ENCODE measurements at regions not wholly inside any gene's neighbourhood (a gene's known extent, or its start where the extent isn't known, plus 50 kb on each side); places are given as distances from the start of the nearest gene placed in this dataset.

- H3K4me2 ChIP-seq (replicated peaks; ENCODE audit: low read depth, low read length, poor library complexity, severe bottlenecking): no peak overlapping the region
- Mint-ChIP-seq H3K9me3 (ENCODE audit: insufficient read depth) (peaks cover 3% of the 10 kb centered on the region), H3K4me3 (no peak overlapping the region), H3K27ac (no peak overlapping the region), H3K4me1 (no peaks in the 10 kb centered on the region), H3K27me3 (peaks cover 34% of the 10 kb centered on the region)
- no peaks in the 10 kb centered on the region for H4K20me1 ChIP-seq (ENCODE audit: control insufficient read depth, insufficient read depth, low read length, poor library complexity, severe bottlenecking)
- no peak overlapping the region for H3K4me3 ChIP-seq (ENCODE audit: control extremely low read depth in 1 of 5, extremely low read depth in 1 of 5, insufficient read depth in 1 of 5, low read depth in 2 of 5, low read length in 4 of 5)
- H3K4me1 ChIP-seq (ENCODE audit: control insufficient read depth in 2 of 2, insufficient read depth in 2 of 2, low read length in 2 of 2): no peaks in the 10 kb centered on the region
- 73% methylated on average over 3 of the region's 5 CpGs for WGBS (ENCODE audit: insufficient coverage)
- no peaks in the 10 kb centered on the region for H3K27me3 ChIP-seq (replicated peaks in 1 of 4; ENCODE audit: control extremely low read depth in 1 of 4, control insufficient read depth in 3 of 4, insufficient read depth in 4 of 4, low read length in 3 of 4)
- H3K79me2 ChIP-seq (ENCODE audit: control insufficient read depth, insufficient read depth, low read length): no peaks in the 10 kb centered on the region
- TF ChIP-seq CTCF (IDR thresholded peaks at IDR 0.05): no peak
- TF ChIP-seq EZH2 (IDR thresholded peaks at IDR 0.05; ENCODE audit: borderline replicate concordance, insufficient read depth, low read depth, low read length, poor library complexity, severe bottlenecking): no peak
- intact Hi-C loops (cut with micrococcal nuclease): no loop called here
- no peak overlapping the region for H3K9ac ChIP-seq (ENCODE audit: low read length)
- no peaks in the 10 kb centered on the region for H3K36me3 ChIP-seq (replicated peaks in 1 of 2; ENCODE audit: control extremely low read depth in 1 of 2, control insufficient read depth in 1 of 2, extremely low read depth in 1 of 2, insufficient read depth in 2 of 2, low read length in 1 of 2)
- POLR2A ChIA-PET: no interaction called here
- no peak for DNase-seq
- ATAC-seq (ENCODE audit: low read depth): no peak
- no peak overlapping the region for H3K27ac ChIP-seq (ENCODE audit: low read length in 2 of 2)
- H2AFZ ChIP-seq (ENCODE audit: insufficient read depth, low read depth, low read length, poor library complexity, severe bottlenecking): no peak overlapping the region
- CTCF ChIA-PET: no interaction called here
- H3K9me3 ChIP-seq (ENCODE audit: control extremely low read depth in 1 of 3, control insufficient read depth in 2 of 3, insufficient read depth in 1 of 3, low read length in 2 of 3): no peaks in the 10 kb centered on the region
Measured at GRCh38 chr1:17992800-17993199, 114.8 kb upstream of the IGSF21 start.

- Histone ChIP-seq H3K27me3 (replicated peaks in 1 of 4; ENCODE audit: control extremely low read depth in 1 of 4, control insufficient read depth in 3 of 4, insufficient read depth in 4 of 4, low read length in 3 of 4) (no peaks in the 10 kb centered on the region), H2AFZ (ENCODE audit: insufficient read depth, low read depth, low read length, poor library complexity, severe bottlenecking) (no peak overlapping the region), H3K9ac (ENCODE audit: low read length) (no peak overlapping the region), H3K9me3 (ENCODE audit: control extremely low read depth in 1 of 3, control insufficient read depth in 2 of 3, insufficient read depth in 1 of 3, low read length in 2 of 3) (no peaks in the 10 kb centered on the region), H3K4me2 (replicated peaks; ENCODE audit: low read depth, low read length, poor library complexity, severe bottlenecking) (no peak overlapping the region), H3K36me3 (replicated peaks in 1 of 2; ENCODE audit: control extremely low read depth in 1 of 2, control insufficient read depth in 1 of 2, extremely low read depth in 1 of 2, insufficient read depth in 2 of 2, low read length in 1 of 2) (no peaks in the 10 kb centered on the region), H3K27ac (ENCODE audit: low read length in 2 of 2) (no peak overlapping the region), H3K4me3 (ENCODE audit: control extremely low read depth in 1 of 5, extremely low read depth in 1 of 5, insufficient read depth in 1 of 5, low read depth in 2 of 5, low read length in 4 of 5) (no peak overlapping the region), H3K79me2 (ENCODE audit: control insufficient read depth, insufficient read depth, low read length) (no peaks in the 10 kb centered on the region), H4K20me1 (ENCODE audit: control insufficient read depth, insufficient read depth, low read length, poor library complexity, severe bottlenecking) (no peaks in the 10 kb centered on the region), H3K4me1 (ENCODE audit: control insufficient read depth in 2 of 2, insufficient read depth in 2 of 2, low read length in 2 of 2) (no peaks in the 10 kb centered on the region)
- TF ChIP-seq CTCF (IDR thresholded peaks at IDR 0.05) (no peak), EZH2 (IDR thresholded peaks at IDR 0.05; ENCODE audit: borderline replicate concordance, insufficient read depth, low read depth, low read length, poor library complexity, severe bottlenecking) (no peak)
- WGBS (ENCODE audit: insufficient coverage): 91% methylated on average over 2 of the region's 5 CpGs
- POLR2A ChIA-PET: no interaction called here
- peaks cover under 1% of the 10 kb centered on the region for H3K4me1 Mint-ChIP-seq
- H3K27ac Mint-ChIP-seq: no peak overlapping the region
- peaks cover 28% of the 10 kb centered on the region for H3K27me3 Mint-ChIP-seq
- DNase-seq (no peak), ATAC-seq (ENCODE audit: low read depth) (no peak)
- intact Hi-C loops (cut with micrococcal nuclease): no loop called here
- H3K4me3 Mint-ChIP-seq: no peak overlapping the region
- peaks cover 3% of the 10 kb centered on the region for H3K9me3 Mint-ChIP-seq (ENCODE audit: insufficient read depth)
- CTCF ChIA-PET: no interaction called here
Measured at GRCh38 chr1:17994046-17994445, 113.6 kb upstream of the IGSF21 start.
